Body of pancreas (tissue), 4 donors: ENCODE measurements at regions not wholly inside any gene's neighbourhood (a gene's known extent, or its start where the extent isn't known, plus 50 kb on each side); places are given as distances from the start of the nearest gene placed in this dataset.

Source experiments
- ATAC-seq: fragments of 150-250 bp; one replicate; pipeline ENCODE4 v1.9.1; 2016
- DNase-seq, 4 donors: peaks; one replicate each; pipeline ENCODE4 v3.0.0-alpha.2; 2019
- H3K27ac ChIP-seq, 4 donors: fragments of 200-600 bp; sonication (generic); 1 replicate in 3 of 4; 2 replicates in 1 of 4; pipeline versions ENCODE4 v1.5.1 to v1.6.1; 2016 to 2019; ENCODE audit warnings: mild to moderate bottlenecking in 1 of 4, mixed read lengths in 1 of 4, moderate library complexity in 1 of 4
- H3K27me3 ChIP-seq, 2 donors: fragments of 200-600 bp; sonication (generic); one replicate each; pipeline ENCODE4 v1.6.0; 2016; ENCODE audit warnings: mild to moderate bottlenecking in 1 of 2
- H3K36me3 ChIP-seq, 2 donors: fragments of 200-600 bp; sonication (generic); replicated peaks in 1 of 2; 2 replicates each; pipeline ENCODE4 v1.5.1; 2016; ENCODE audit warnings: low read depth in 2 of 2; ENCODE audit not compliant: insufficient read depth in 1 of 2
- H3K4me1 ChIP-seq: fragments of 200-600 bp; sonication (generic); one replicate; pipeline ENCODE4 v1.6.0; 2016
- H3K4me3 ChIP-seq, 2 donors: fragments of 200-600 bp; sonication (generic); 1 replicate in 1 of 2; 2 replicates in 1 of 2; pipeline ENCODE4 v1.5.1; 2016 to 2019
- H3K9me3 ChIP-seq, 3 donors: fragments of 200-600 bp; sonication (generic); 1 replicate in 2 of 3; 2 replicates in 1 of 3; pipeline ENCODE4 v1.5.1; 2016
- POLR2A ChIP-seq, 3 donors: fragments of 450-650 bp; IDR thresholded peaks; one replicate each; pipeline ENCODE4 v1.6.1; 2016; ENCODE audit warnings: antibody characterized with exemption in 3 of 3, mild to moderate bottlenecking in 2 of 3
- WGBS, 2 donors: methylation state at CpG; one replicate each; pipeline ENCODE4 v1.1.5; 2017; 5-methylcytosine and 5-hydroxymethylcytosine counted together
- intact Hi-C: fragments of 100-400 bp; cut with DNase I; formaldehyde crosslinking; loops from one replicate; pipeline ENCODE4 v1.15.1; 2023
- TF ChIP-seq, protein P1 (sequence below), 7 experiments: fragments of 450-650 bp in 4 of 7; fragments of 200-600 bp in 3 of 7; sonication (generic) in 3 of 7; IDR thresholded peaks; one replicate each; pipeline ENCODE4 v1.5.1; 2016 to 2019; ENCODE audit warnings: antibody characterized with exemption in 7 of 7

DNA sequence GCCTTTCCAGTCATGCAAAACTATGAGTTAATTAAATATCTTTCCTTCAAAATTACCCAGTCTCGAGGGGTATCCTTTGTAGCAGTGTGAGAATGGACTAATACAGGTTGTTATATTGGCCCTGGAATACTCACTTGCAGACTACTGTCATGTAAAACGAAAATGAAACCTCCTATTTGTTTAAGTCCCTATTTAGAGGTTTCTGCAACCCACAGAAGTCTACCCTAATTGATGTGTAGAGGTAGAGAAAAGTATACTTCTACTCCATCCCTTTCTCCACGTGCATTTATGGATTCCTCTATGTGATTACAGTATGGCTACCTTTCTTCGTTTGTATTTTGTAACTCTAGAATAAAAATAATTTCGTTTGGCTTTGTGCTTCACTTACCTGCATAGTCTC lies 371.1 kb downstream of the FSCB start:
- H3K9me3 ChIP-seq, result no peaks in the 10 kb centered on the region
- H3K27ac ChIP-seq, result no peak overlapping the region
- H3K27me3 ChIP-seq, result no peaks in the 10 kb centered on the region
- intact Hi-C loops, result no loop called here
- no peak for TF ChIP-seq POLR2A (IDR thresholded peaks at IDR 0.05)
- TF ChIP-seq, protein P1, sequence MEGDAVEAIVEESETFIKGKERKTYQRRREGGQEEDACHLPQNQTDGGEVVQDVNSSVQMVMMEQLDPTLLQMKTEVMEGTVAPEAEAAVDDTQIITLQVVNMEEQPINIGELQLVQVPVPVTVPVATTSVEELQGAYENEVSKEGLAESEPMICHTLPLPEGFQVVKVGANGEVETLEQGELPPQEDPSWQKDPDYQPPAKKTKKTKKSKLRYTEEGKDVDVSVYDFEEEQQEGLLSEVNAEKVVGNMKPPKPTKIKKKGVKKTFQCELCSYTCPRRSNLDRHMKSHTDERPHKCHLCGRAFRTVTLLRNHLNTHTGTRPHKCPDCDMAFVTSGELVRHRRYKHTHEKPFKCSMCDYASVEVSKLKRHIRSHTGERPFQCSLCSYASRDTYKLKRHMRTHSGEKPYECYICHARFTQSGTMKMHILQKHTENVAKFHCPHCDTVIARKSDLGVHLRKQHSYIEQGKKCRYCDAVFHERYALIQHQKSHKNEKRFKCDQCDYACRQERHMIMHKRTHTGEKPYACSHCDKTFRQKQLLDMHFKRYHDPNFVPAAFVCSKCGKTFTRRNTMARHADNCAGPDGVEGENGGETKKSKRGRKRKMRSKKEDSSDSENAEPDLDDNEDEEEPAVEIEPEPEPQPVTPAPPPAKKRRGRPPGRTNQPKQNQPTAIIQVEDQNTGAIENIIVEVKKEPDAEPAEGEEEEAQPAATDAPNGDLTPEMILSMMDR (IDR thresholded peaks at IDR 0.05), result no peak
- no peaks in the 10 kb centered on the region for H3K36me3 ChIP-seq
- ATAC-seq (no peak), DNase-seq (no peak)
- H3K4me3 ChIP-seq, result no peak overlapping the region
- 43 to 49% methylated on average over 5 of the region's 5 CpGs for WGBS, 2 donors
- H3K4me1 ChIP-seq, result no peaks in the 10 kb centered on the region

DNA sequence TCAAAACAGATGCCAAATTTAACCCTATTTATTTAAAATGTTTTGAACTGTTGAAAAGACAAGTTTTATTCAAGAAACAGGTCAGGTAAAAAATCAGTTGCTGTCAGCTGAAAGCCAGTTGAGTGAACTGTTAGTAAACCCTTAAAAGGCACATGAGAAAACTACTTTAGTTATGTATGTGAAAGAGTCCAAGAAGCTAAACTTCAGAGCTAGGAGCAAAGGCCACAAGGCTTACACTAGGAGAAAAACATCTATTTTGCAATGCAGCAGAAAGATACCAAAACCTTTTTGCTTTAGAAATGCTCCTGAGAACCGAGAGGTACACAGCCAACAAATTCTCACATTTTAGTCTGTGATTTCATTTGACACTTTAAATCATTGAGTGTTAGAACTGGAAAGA lies 375.2 kb downstream of the FSCB start:
- TF ChIP-seq, protein P1 (IDR thresholded peaks at IDR 0.05), result no peak
- no peak for TF ChIP-seq POLR2A (IDR thresholded peaks at IDR 0.05)
- Histone ChIP-seq H3K4me3 (no peak overlapping the region), H3K27me3 (no peaks in the 10 kb centered on the region), H3K4me1 (no peaks in the 10 kb centered on the region), H3K9me3 (no peaks in the 10 kb centered on the region), H3K36me3 (no peaks in the 10 kb centered on the region), H3K27ac (no peak overlapping the region)
- no peak for ATAC-seq
- 45 to 65% methylated on average over 1 of the region's 1 CpG for WGBS, 2 donors
- intact Hi-C loops, result no loop called here
- DNase-seq, result no peak

GRCh38 chr14:44113769-44114730 lies 393.0 kb downstream of the FSCB start:
- WGBS, 2 donors, result 71 to 73% methylated on average over 7 of the region's 7 CpGs
- H3K4me1 ChIP-seq, result no peaks in the 10 kb centered on the region
- no peaks in the 10 kb centered on the region for H3K27me3 ChIP-seq
- no peak overlapping the region for H3K4me3 ChIP-seq
- TF ChIP-seq POLR2A (IDR thresholded peaks at IDR 0.05), result no peak
- TF ChIP-seq, protein P1 (IDR thresholded peaks at IDR 0.05), result no peak
- no peak overlapping the region for H3K27ac ChIP-seq
- H3K9me3 ChIP-seq, result no peaks in the 10 kb centered on the region
- intact Hi-C loops, result no loop called here
- DNase-seq, result no peak
- no peak for ATAC-seq
- no peaks in the 10 kb centered on the region for H3K36me3 ChIP-seq

GRCh38 chr14:44112774-44113460 lies 394.2 kb downstream of the FSCB start:
- Histone ChIP-seq H3K4me1 (no peaks in the 10 kb centered on the region), H3K27ac (no peak overlapping the region), H3K36me3 (no peaks in the 10 kb centered on the region), H3K9me3 (no peaks in the 10 kb centered on the region), H3K4me3 (no peak overlapping the region), H3K27me3 (no peaks in the 10 kb centered on the region)
- ATAC-seq (no peak), DNase-seq (no peak)
- TF ChIP-seq, protein P1 (IDR thresholded peaks at IDR 0.05), result no peak
- no peak for TF ChIP-seq POLR2A (IDR thresholded peaks at IDR 0.05)
- intact Hi-C loops, result no loop called here
